ENCODE measurements at regions not wholly inside any gene's neighbourhood (a gene's known extent, or its start where the extent isn't known, plus 50 kb on each side); places are given as distances from the start of the nearest gene placed in this dataset.

DNA sequence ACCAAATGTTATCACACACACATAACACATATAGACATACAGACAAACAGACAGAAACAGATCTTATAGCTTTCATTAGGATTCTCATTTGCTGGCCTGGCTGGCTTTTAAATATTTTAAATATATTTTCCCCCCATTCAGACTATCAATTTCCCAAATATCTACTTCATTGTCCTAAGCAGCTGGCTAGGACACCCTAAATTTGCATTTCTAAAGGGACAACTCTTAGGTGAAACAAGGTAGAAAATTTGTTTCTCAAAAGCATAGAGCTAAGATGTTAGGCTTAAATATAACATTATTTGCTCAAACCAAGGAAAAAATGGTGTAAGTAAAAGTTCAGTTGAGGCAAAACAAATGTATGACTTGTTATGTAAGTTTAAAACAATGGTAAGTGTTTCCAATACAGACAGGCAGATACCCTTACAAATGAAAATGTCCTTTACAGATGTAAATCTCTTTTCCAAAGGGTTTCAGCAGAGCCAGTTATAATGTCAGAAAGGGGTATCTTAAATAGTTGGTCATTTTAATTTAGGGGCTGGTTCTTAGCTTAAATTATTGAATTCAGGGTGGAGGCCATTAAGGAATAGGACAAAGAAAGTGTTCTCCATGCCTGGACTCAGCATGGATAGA lies 522.8 kb downstream of the DMRTA1 start:
- TF ChIP-seq, protein P1, sequence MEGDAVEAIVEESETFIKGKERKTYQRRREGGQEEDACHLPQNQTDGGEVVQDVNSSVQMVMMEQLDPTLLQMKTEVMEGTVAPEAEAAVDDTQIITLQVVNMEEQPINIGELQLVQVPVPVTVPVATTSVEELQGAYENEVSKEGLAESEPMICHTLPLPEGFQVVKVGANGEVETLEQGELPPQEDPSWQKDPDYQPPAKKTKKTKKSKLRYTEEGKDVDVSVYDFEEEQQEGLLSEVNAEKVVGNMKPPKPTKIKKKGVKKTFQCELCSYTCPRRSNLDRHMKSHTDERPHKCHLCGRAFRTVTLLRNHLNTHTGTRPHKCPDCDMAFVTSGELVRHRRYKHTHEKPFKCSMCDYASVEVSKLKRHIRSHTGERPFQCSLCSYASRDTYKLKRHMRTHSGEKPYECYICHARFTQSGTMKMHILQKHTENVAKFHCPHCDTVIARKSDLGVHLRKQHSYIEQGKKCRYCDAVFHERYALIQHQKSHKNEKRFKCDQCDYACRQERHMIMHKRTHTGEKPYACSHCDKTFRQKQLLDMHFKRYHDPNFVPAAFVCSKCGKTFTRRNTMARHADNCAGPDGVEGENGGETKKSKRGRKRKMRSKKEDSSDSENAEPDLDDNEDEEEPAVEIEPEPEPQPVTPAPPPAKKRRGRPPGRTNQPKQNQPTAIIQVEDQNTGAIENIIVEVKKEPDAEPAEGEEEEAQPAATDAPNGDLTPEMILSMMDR (IDR thresholded peaks at IDR 0.05; ENCODE audit: low read depth, low read length), result no peak
- TF ChIP-seq MYC (IDR thresholded peaks at IDR 0.05; ENCODE audit: low read depth, low read length), result no peak
